NCI-H345 (cell line): ENCODE measurements at regions not wholly inside any gene's neighbourhood (a gene's known extent, or its start where the extent isn't known, plus 50 kb on each side); places are given as distances from the start of the nearest gene placed in this dataset.

Experiments
- DNase-seq: peaks from one replicate; lab custom pipeline; 2025; lab: John Stamatoyannopoulos, UW

DNA sequence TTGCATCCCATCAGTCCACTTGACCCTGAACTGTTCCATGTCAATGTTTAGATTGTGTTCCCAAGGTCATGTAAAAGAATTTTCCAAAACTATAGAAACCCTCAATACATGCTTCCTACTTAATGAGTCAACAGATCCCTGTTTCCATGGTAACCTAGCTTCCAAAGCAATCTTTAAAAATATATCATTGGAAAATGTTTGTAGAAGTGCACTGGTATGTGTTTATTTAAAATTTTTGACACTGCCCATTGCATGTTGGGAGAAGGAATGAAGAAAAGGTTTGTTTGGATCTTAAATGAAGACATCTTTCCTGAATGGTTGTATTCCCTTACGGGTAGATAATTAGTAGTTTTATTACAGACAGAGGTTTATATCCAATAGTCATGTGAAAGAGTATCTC lies 345.3 kb downstream of the GABRG1 start:
- no peak for DNase-seq

DNA sequence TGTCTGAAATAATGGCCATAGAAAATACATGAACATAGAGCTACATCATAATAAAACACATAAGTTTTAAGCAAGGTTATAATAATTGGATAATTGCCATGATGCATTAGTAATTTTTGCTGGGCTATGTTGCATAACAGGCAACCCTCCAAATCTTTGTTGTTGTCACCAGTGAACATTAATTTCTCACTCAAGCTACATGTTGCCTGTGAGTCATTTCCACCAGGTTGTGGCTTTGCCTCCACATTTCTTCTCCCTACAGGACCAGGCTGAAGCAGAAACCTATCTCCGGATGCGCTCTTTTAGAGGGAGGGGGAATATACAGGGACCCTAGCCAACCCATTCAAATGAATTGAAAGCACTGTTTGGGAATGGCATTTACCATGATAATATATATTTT lies 347.7 kb downstream of the GABRG1 start:
- DNase-seq = no peak

DNA sequence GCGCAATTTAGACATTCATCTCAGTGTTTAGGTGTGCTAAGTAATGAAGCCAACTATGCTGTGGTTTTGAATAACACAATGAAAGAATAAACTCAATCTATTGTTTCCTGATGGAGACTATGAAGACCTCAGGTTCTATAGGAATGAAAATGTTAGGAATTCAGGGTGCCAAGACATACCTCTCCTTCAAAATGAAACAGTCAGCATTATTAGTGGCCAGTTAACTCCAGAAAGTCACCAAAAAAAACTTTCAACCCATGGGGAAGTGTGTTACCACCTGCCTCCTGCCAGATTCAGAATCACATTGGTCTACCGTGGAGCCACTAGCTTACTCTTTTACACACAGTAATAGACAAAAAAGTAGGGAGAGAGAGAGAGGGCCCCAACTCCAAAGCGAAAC lies 352.9 kb downstream of the GABRG1 start:
- no peak for DNase-seq

DNA sequence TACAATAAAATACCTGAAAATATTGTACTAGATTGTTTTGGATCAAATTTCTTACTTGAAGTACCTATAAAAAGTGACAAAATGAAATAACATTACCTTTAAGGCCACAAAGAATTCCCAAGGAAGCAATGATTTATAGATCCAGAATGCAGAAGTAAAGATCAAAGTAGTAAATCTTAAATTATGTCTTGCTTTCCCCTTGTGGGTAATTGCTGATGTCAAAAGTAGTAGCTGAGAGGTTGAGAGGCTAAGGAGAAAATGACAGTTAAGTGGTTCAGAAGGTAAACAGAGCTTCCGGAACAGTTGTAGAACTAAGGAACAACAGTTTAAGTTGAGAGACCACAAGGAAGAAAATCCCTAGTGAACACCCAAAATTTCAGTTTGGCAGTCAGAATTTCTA lies 358.3 kb downstream of the GABRG1 start:
- DNase-seq = no peak

DNA sequence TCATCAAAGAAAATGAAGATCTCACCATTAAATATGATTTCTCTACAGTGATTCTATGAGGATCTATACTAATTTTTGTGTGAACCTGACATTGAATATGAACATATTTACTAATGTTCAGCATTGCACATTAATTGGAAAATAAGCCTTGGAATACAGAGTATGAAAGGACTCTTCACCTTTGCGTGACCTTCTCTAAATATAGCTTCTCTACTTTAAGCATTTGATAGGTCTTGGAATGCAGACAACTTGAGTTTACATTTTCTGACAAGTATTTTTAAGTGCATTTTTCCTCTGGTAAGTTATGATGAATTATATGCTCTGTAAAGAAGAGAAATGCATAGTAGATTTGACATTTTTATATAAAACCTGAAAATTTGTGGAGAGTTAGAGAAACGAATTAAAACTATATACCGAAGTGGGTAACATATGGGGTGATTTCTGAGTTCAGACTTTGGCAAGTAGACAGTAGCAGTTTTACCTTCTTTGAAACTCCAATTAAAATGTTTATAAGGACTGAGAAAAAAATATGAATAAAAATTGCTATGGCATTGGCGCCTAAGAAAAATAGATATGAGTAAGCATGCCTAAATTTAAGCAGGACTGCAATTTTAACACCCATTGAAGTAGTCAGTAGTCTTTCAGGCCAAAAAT lies 371.9 kb downstream of the GABRG1 start:
- no peak for DNase-seq

DNA sequence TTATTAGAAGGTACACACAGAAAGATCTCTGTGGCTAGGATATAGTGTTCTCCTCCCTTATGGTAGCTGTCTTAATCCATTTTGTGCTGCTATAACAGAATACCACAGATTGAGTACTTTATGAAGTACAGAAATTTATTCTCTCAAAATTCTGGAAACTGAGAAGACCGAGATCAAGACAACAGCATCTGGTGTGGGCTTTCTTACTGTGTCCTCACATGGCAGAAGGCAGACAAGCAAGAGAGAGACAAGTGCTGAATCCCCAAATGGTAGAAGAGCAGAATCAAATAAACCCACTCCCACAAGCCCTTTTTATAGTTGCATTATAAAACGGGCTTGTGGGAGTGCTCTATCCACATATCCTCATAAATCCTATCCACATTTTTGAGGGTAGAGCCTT lies 373.1 kb downstream of the GABRG1 start:
- no peak for DNase-seq

DNA sequence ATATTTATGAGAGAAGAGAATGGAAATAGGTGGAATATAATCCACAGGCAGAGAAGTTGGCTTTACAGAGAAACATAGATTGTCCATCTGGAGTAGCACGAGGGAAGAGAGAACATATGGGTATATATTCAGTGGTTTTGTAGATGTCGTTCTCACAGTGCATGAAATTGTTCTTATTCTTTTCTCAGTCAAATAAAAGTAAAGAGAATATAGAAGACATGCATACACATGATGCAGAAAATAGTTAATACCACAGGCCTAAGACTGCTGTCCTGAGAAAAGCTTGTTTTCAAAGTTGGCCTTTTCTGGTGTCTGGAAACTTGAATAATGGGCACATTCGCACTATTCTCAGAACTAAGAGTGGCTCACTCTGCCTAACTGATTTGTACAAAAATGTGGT lies 378.1 kb downstream of the GABRG1 start:
- no peak for DNase-seq

DNA sequence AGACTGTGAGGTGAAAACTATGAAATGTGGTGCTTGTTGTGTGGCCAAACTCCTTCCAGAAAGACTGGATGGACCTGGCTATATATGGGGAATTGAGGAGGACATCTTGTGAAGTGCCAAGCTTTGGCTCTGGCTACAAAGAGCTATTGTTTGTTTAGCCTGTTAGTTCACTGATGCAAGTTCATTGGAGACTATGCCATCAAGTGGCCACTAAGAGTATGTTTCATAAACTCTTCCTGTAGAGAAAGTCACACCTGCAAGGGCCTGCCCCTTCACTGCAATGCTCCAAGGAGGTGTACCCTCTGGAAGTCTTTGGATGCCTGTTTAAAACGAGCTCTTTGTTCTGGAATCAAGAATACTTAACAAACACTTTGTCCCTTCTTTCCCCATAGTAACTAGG lies 382.0 kb downstream of the GABRG1 start:
- DNase-seq = no peak

DNA sequence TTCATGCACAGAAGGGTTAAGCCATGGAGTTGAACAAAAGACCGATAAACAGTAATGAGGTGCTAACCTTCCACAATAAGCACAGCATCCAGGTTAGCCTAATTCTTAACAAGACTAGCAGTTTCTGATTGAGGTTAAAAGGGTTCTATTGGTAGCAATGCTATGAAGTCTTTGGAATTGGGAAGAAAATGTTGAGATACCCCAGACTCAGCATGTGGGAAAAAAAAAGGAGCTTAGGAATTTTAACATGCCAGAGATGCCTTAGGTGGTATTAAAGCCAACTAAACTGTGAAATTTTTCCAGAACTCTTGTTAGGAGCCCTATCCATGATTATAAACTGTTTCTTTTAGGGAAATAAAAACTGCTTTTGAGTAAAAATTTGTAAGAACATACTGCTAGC lies 391.7 kb downstream of the GABRG1 start:
- no peak for DNase-seq

DNA sequence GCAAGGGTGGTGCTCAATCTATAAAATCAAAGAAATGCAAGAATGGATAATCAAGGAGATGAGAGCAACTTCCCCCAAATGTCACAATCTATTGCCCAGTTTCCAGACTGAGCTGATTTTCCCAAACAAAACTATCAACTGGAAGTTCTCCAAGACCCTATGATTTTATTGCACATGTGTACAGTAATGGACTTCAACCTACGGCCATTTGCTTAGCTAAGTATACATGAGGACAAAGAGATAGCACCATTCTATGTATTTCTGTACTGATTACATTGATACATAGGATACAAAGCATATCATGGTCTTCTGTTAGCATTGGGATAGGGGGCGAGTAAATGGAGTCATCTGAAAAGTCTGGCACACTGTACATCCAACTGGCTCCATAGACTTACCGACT lies 407.8 kb downstream of the GABRG1 start:
- DNase-seq = no peak

DNA sequence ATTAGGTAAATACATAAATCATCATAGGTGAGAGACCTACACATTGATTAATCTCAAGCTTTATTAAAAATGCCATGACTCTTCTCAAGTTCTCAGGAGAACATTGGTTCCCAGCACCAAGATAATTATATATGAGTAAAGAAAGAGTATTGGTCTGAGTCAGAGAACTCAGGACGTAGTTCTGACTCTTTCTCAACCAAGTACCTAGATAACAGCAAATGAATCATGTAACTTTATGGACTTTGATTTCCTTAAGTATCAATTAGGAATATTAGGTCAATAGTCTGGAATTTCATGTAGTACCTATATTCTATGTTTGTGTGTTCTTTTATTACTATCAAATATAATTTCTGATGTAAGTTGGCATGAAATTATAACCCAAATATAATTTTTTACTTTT lies 409.9 kb downstream of the GABRG1 start:
- DNase-seq = no peak

DNA sequence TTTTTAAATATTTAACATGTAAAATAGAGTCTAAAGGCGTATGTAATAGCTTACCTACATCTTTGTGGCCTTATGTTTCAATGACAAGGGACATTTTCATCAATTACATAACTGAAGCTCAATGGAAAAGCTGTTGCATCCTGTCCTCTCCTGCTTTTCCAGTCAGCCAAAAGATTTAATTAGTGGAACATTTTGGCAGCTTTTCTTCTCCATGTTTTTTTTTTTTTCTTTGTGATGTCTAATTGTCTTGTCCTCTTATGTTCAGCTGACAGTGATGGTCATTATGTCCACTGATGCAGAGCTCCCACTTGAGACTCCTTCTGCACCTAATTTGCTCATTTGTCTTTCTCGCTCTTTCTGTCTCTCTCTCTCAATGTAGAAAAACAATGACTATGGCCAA lies 422.2 kb downstream of the GABRG1 start:
- no peak for DNase-seq

DNA sequence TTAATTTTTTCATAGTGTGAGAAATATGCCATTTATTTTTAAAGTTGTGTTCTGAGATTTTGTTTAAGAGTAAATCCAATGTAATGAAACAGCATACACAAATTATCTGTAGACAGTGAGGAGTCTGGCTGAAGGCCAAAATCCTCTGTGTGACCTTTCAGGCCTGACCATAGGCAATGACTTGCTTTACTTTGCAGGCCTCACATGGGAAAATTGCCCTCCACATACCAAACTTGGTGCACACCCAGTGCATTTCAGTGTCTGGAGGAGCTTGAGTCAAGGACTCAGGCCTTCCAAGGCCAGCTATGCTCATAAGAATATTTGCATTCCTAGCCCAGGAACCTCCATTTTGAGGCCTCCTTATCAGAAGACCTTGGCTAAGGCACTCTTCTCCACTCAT lies 430.1 kb downstream of the GABRG1 start:
- no peak for DNase-seq

DNA sequence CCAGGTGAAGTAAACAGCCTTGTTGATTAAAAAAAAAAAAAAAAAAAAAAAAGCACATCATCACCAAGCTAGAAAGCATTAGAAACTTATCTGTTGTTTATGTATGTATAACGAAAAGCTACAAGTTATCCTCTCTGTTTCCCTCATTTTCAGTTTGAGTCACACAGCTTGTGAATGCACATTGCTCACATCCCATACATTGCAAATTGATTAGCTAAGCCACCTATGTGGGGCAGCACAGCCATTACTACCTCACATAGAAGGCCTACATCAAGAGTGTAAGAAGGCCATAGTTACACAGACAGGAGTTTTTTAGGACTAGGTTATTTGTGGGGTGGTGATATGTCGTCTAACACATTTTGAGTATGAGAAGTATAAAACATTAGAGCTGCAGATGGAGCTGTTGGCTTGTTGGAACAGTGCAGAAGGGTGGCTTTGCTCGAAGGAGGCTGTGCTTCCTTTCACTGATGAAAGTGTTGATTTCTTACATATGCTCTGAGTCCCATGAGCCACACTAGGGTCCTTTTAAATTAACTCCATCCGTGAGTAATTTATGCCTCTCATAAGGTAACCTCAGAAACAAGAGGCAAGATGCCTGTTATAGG lies 431.6 kb downstream of the GABRG1 start:
- DNase-seq = no peak

DNA sequence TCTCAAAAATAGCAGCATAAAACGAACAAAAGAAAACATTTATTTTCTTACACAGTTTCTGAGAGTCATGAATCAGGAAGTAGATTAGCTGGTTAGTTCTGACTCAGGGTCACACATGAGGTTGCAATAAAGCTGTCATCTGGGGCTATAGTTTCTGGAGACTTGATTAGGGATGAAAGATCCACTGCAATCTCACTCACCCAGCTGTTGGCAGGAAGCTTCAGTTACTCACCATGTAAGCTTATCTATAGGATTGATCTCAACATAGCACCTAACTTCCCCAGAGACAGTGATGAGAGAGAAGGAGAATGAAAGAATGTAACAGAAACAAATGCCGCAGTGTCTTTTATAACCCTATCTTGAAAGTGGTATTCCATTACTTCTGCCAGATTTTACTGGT lies 435.5 kb downstream of the GABRG1 start:
- DNase-seq = no peak

DNA sequence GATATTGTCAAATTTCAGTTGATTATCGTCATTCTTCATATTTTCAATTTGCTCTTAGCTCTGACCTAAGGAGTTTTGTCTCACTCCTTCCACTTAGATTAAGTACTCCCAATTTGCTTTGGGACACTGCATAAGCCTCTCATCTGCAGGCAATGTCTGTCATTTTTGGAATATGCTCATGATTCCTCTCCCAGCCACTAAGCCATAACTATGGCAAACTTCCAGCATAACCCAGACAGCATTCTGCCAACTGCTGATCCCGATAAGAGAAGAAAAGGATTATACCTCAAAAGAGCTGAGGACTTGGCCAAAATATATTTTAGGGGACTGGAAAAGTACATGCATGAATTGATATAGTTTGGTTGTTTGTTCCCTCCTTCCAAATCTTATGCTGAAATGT lies 444.4 kb downstream of the GABRG1 start:
- DNase-seq = no peak

DNA sequence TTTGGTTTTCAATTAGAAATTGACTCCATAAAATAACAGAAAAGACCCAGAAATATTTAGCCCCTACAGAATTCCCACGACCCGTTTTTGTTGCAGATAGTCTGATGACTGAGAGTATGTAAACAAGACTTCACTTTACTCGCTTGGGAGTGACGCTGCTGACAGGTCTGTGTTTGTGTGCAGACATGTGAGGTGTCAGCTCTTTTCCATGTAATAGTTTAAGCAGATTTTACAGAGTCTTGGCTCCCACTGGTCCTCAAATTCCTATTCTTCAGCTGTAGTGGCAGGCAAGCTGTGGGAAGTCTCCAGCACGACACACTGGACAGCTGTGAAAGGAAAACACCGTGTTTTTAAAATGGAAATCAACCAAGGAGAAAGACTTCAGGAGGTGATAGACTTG lies 455.7 kb downstream of the GABRG1 start:
- no peak for DNase-seq

DNA sequence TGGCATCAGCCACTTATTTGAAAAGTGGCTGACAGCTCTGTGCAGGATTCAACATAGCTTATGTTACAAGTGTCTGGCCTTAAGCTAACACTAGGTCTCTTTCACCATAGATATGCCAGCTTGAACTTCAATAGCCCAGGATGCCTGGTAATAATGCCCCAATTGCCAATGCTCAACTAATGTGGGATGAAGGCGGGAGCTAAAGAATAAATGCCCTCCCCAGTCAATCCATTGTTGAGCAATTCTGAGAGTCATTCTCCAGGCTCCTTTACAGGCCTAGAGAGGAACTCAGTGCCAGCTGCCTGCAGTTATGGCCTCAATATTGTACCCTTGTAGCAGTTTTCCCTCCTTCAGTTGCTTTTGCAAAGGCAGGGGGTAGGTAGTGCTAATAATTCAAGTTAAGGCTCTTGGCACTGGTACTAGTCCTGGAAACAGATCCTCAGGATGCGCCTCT lies 460.2 kb downstream of the GABRG1 start:
- DNase-seq = no peak

DNA sequence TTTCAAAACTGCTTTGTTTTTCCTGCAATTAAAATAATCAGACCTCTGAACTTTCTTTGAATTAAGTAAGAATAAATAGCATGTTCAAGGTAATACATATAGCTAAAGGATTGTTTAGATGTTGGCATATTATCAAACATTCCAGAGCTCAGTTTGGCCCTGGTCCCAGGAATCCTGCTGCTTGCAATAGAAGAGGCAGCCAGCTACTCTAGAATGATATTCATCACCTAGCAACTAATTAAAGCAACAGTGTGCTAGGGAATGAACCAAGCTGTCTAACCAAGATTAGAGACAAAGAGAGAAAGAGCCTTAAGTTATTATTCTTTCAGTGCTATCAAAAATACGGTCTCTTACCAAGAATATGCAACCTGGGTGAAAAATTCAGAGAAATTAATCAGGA lies 460.9 kb downstream of the GABRG1 start:
- no peak for DNase-seq

DNA sequence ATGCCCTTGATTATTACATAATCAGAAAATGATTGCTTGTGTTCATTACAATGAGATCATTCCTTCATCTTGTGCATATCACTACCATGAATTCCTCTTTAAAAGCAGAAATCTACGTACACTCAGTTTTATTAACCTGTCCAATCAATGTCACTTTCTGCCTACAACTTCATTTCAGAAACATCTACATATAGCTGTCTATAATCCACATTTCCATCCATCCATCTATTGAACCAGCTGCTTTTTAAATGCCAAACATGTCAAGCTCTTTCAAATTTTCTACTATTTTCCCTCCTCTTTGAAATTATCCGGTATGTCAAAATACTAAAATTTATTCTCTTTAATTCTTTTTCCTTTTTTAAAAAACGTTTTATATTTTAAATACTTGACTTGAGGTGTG lies 462.0 kb downstream of the GABRG1 start:
- DNase-seq = no peak

DNA sequence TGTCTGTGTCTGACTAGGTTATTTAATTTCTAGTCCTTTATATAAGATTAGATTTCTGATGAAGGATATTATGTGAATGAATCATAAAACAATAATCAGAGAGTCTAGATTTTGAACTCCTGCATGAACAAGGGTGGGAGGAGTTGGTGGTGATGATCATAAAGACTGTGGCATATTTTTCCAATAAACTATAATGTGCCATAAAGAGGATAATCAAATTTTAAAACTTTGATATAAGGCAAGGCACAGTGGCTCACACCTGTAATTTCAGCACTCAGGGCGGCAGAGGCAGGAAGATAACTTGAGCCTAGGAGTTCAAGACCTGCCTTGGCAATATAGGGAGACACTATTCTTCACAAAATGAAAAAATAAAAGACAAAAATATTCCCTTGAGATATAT lies 473.3 kb downstream of the GABRG1 start:
- no peak for DNase-seq

DNA sequence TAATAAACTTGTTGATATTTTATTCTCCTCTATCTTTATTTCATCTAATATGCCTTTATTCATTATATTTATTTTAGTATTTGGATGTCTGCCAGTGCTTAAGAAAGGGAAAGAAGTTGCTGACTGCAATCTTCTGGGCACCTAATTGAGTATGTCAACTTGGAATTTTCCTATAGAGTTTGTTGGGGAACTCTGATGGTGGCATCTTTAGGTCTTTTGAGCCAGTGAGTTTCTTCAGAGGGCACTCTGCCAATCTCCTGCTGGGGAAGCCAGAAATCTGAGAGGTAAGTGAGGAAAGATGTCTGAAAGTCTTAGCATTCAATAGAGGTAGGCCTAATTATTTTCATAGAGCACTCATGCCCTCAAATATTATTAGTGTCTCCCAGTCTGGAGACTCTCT lies 475.0 kb downstream of the GABRG1 start:
- no peak for DNase-seq

DNA sequence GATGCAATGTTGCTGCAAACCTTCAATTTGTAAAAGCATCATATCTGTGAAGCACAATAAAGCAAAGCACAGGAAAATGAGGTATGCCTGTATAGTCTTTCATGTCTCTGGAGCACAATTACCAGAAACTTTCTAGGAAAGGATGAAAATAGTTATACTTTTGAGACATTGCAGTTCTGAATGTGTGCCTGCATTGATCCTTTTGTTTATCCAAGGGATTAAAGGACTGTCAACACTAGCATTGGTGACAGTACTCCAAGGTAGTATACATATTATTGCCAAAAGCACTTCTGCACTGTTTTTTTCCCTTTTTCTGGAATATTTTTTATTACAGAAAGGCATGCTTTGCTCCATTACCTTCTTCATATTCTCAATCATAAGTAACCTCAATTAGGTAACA lies 476.0 kb downstream of the GABRG1 start:
- DNase-seq = no peak

DNA sequence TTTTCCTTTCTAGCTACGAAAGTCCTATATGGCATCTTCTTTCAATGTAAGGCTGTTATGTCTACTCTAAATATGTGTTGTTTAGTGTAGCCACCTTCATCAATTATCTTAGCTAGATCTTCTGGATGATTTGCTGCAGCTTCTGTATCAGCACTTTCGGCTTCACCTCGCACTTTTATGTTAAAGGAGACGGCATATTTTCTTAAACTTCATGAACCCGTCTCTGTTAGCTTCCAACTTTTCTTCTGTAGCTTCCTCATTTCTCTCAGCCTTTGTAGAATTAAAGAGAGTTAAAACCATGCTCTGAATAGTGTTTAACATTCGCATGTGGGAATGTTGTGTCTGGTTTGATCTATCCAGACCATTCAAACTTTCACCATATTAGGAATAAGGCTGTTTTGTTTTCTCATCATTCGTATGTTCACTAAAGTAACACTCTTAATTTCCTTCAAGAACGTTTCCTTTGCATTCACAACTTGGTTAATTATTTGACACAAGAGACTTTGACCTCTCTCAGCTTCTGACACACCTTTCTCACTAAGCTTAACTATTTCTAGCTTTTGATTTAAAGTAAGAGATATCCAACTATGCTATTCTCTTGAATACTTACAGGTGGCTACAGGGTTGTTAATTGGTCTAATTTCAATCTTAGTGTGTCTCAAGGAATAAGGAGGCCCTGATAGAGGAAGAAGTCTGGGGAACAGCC lies 476.8 kb downstream of the GABRG1 start:
- no peak for DNase-seq
